HCT116 (cell line): ENCODE measurements at regions not wholly inside any gene's neighbourhood (a gene's known extent, or its start where the extent isn't known, plus 50 kb on each side); places are given as distances from the start of the nearest gene placed in this dataset.

Experiments
- ATAC-seq: fragments of 200-7000 bp; cut with Tn5 transposase; 2 replicates; pipeline ENCODE4 v1.9.1; 2020; ENCODE audit warnings: mild to moderate bottlenecking, moderate library complexity
- BruUV-seq: library from RNA; stranded (reverse); fragments of 400-500 nt; replicated peaks from 2 replicates; lab custom pipeline; 2021; lab: Mats Ljungman, UMichigan
- CTCF ChIA-PET: fragments of 300-600 bp; sonication (Branson Sonifier 250); formaldehyde crosslinking; loops from one replicate; lab custom pipeline; 2021; ENCODE audit warnings: antibody characterized with exemption; lab: Charles Lee
- POLR2A ChIA-PET: fragments of 300-600, 350-600 bp; sonication (Branson Sonifier 250); formaldehyde crosslinking; loops from one replicate; lab custom pipeline; 2021; ENCODE audit warnings: antibody characterized with exemption; lab: Charles Lee
- RAD21 ChIA-PET, 2 experiments: fragments of 300-600 bp; sonication (Branson Sonifier 250); formaldehyde crosslinking; loops; one replicate each; lab custom pipeline; 2023; ENCODE audit warnings: low total read pairs in 2 of 2; ENCODE audit not compliant: uncharacterized antibody in 2 of 2, unreplicated experiment in 2 of 2, low non-redundant PET in 1 of 2; lab: Charles Lee
- DNase-seq: peaks from one replicate; pipeline ENCODE4 v3.0.0-alpha.2; 2010; ENCODE audit warnings: low read depth, low spot score
- H2AFZ ChIP-seq: fragments of 200-600 bp; shearing (Covaris generic), sonication (generic); 2 replicates; pipeline ENCODE4 v1.6.1; 2017; ENCODE audit warnings: low read depth, mixed run types, mixed read lengths, antibody characterized with exemption, low read length; ENCODE audit not compliant: poor library complexity, severe bottlenecking
- H3K27ac ChIP-seq: 2 replicates; pipeline ENCODE4 v1.5.1; 2012; ENCODE audit warnings: low read depth, low read length
- H3K27me3 ChIP-seq: fragments of 200-600 bp; sonication (generic); 2 replicates; pipeline ENCODE4 v1.6.1; 2016; ENCODE audit warnings: mixed run types, low read length, mixed read lengths; ENCODE audit not compliant: insufficient read depth
- H3K36me3 ChIP-seq, 2 experiments: fragments of 200-500 bp in 1 of 2; fragments of 200-600 bp in 1 of 2; sonication (Bioruptor generic) in 1 of 2; sonication (generic) in 1 of 2; 2 replicates each; pipeline versions ENCODE4 v1.5.1 to v1.6.1; 2014 to 2016; ENCODE audit warnings: low read length in 2 of 2, inconsistent platforms in 1 of 2, mixed read lengths in 1 of 2, mixed run types in 1 of 2; ENCODE audit not compliant: insufficient read depth in 2 of 2, control insufficient read depth in 1 of 2
- H3K4me1 ChIP-seq, 2 experiments: fragments of 200-600 bp in 1 of 2; sonication (generic) in 1 of 2; 2 replicates each; pipeline versions ENCODE4 v1.5.1 to v1.6.1; 2012 to 2017; ENCODE audit warnings: low read length in 2 of 2, inconsistent platforms in 1 of 2, mild to moderate bottlenecking in 1 of 2, mixed read lengths in 1 of 2, mixed run types in 1 of 2, moderate library complexity in 1 of 2; ENCODE audit not compliant: insufficient read depth in 2 of 2, control insufficient read depth in 1 of 2
- H3K4me2 ChIP-seq: fragments of 200-600 bp; sonication (generic); 2 replicates; pipeline ENCODE4 v1.6.1; 2017; ENCODE audit warnings: mixed run types, low read length, mixed read lengths
- H3K4me3 ChIP-seq, 2 experiments: fragments of 200-600 bp in 1 of 2; sonication (generic) in 1 of 2; replicated peaks in 1 of 2; 2 replicates each; pipeline ENCODE4 v1.5.1; 2011 to 2016; ENCODE audit warnings: low read length in 2 of 2, control low read depth in 1 of 2, low read depth in 1 of 2, mild to moderate bottlenecking in 1 of 2, mixed read lengths in 1 of 2, mixed run types in 1 of 2
- H3K79me2 ChIP-seq: fragments of 200-600 bp; sonication (generic); 2 replicates; pipeline ENCODE4 v1.6.1; 2017; ENCODE audit warnings: mild to moderate bottlenecking, mixed run types, low read length, moderate library complexity, mixed read lengths; ENCODE audit not compliant: insufficient read depth
- H3K9ac ChIP-seq: fragments of 200-600 bp; sonication (generic); 2 replicates; pipeline ENCODE4 v1.6.1; 2016; ENCODE audit warnings: low read length, mixed read lengths
- H3K9me2 ChIP-seq: fragments of 200-600 bp; sonication (generic), shearing (Covaris generic); 2 replicates; pipeline ENCODE4 v1.6.1; 2017; ENCODE audit warnings: mixed run types, mild to moderate bottlenecking, moderate library complexity; ENCODE audit not compliant: insufficient read depth
- H3K9me3 ChIP-seq, 2 experiments: fragments of 200-500 bp in 1 of 2; fragments of 200-600 bp in 1 of 2; sonication (Bioruptor generic) in 1 of 2; sonication (generic) in 1 of 2; 2 replicates each; pipeline ENCODE4 v1.6.1; 2014 to 2017; ENCODE audit warnings: low read length in 2 of 2, mixed read lengths in 2 of 2, inconsistent platforms in 1 of 2, low read depth in 1 of 2, mild to moderate bottlenecking in 1 of 2, mixed run types in 1 of 2, moderate library complexity in 1 of 2; ENCODE audit not compliant: control insufficient read depth in 1 of 2, insufficient read depth in 1 of 2
- H4K20me1 ChIP-seq: fragments of 200-600 bp; sonication (generic), shearing (Covaris generic); 2 replicates; pipeline ENCODE4 v1.6.1; 2017; ENCODE audit warnings: mixed run types, mild to moderate bottlenecking, moderate library complexity; ENCODE audit not compliant: insufficient read depth
- CBX3 ChIP-seq: IDR thresholded peaks from 2 replicates; pipeline ENCODE4 v1.6.1; 2012; ENCODE audit warnings: low read depth
- CEBPB ChIP-seq: IDR thresholded peaks from 2 replicates; pipeline ENCODE4 v1.6.1; 2012; ENCODE audit warnings: low read depth
- EGR1 ChIP-seq: IDR thresholded peaks from 2 replicates; pipeline ENCODE4 v1.6.1; 2012; ENCODE audit warnings: low read depth
- EZH2phosphoT487 ChIP-seq: fragments of 200-600 bp; IDR thresholded peaks from 2 replicates; pipeline ENCODE4 v1.6.1; 2018; ENCODE audit warnings: antibody characterized with exemption, borderline replicate concordance
- FOSL1 ChIP-seq: IDR thresholded peaks from 2 replicates; pipeline ENCODE4 v1.6.1; 2012; ENCODE audit warnings: low read depth
- JUND ChIP-seq: IDR thresholded peaks from 2 replicates; pipeline ENCODE4 v1.6.1; 2012
- POLR2A ChIP-seq: IDR thresholded peaks from 2 replicates; pipeline ENCODE4 v1.7.0; 2011; ENCODE audit warnings: borderline replicate concordance; ENCODE audit not compliant: insufficient read depth, insufficient read length; ENCODE audit errors: extremely low read depth
- POLR2AphosphoS5 ChIP-seq: IDR thresholded peaks from 2 replicates; pipeline ENCODE4 v1.6.1; 2011; ENCODE audit warnings: mild to moderate bottlenecking, low read depth, low read length, moderate library complexity
- RAD21 ChIP-seq: IDR thresholded peaks from 2 replicates; pipeline ENCODE4 v1.6.1; 2012; ENCODE audit warnings: low read depth, mild to moderate bottlenecking
- SIN3A ChIP-seq: IDR thresholded peaks from 2 replicates; pipeline ENCODE4 v1.6.1; 2012; ENCODE audit warnings: low read depth
- SP1 ChIP-seq: IDR thresholded peaks from 2 replicates; pipeline ENCODE4 v1.6.1; 2012; ENCODE audit warnings: low read depth
- YY1 ChIP-seq: IDR thresholded peaks from 2 replicates; pipeline ENCODE4 v1.6.1; 2011; ENCODE audit warnings: low read length, low read depth, moderate library complexity, mild to moderate bottlenecking; ENCODE audit not compliant: insufficient replicate concordance; ENCODE audit errors: extremely low read depth
- ZFX ChIP-seq: fragments of 450-650 bp; IDR thresholded peaks from 2 replicates; pipeline ENCODE4 v1.6.1; 2017
- ZNF274 ChIP-seq: fragments of 200-500 bp; sonication (Bioruptor generic); IDR thresholded peaks from 2 replicates; pipeline ENCODE4 v1.6.1; 2014; ENCODE audit warnings: mild to moderate bottlenecking, low read depth, low read length, inconsistent platforms
- intact Hi-C: fragments of 100-400 bp; cut with micrococcal nuclease; formaldehyde crosslinking; loops from 2 replicates; pipeline ENCODE4 v1.10.0; 2022
- TF ChIP-seq, protein P1 (sequence below), 3 experiments: fragments of 200-600 bp in 1 of 3; sonication (generic) in 1 of 3; IDR thresholded peaks in 2 of 3; conservative IDR thresholded peaks in 1 of 3; 2 replicates each; pipeline ENCODE4 v1.5.1; 2012 to 2017; ENCODE audit warnings: low read depth in 2 of 3, low read length in 2 of 3, antibody characterized with exemption in 1 of 3, borderline replicate concordance in 1 of 3, control low read depth in 1 of 3, mild to moderate bottlenecking in 1 of 3, mixed read lengths in 1 of 3, mixed run types in 1 of 3, moderate library complexity in 1 of 3; ENCODE audit not compliant: insufficient read depth in 1 of 3
- TF ChIP-seq, protein P2 (sequence below): IDR thresholded peaks from 2 replicates; pipeline ENCODE4 v1.6.1; 2011; ENCODE audit warnings: mild to moderate bottlenecking, low read length, moderate library complexity; ENCODE audit not compliant: insufficient replicate concordance; ENCODE audit errors: extremely low read depth
- TF ChIP-seq, protein P3 (sequence below): IDR thresholded peaks from 2 replicates; pipeline ENCODE4 v1.6.1; 2012; ENCODE audit warnings: low read depth
- TF ChIP-seq, protein P4 (sequence below): IDR thresholded peaks from 2 replicates; pipeline ENCODE4 v1.6.1; 2012
- TF ChIP-seq, protein P5 (sequence below): IDR thresholded peaks from 2 replicates; pipeline ENCODE4 v1.6.1; 2012

DNA sequence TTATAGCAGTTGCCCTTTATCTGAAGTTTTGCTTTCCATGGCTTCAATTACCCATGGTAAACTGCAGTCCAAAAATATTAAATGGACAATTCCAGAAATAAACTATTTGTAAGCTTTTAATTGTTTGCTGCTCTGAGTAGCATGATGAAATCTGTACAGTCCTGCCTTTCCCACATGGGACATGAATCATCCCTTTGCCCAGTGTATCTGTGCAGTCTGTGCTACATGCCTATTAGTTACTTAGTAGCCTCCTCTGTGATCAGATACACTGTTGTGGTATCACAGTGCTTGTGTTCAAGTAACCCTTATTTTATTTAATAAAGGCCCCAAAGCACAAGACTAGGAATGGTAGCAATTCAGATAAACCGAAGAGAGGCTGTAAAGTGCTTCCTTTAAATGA, 810.6 kb upstream of the PIK3C3 start:
- peaks cover 14 to 31% of the 10 kb centered on the region in 2 experiments; a peak in 2 of 4 replicates for H3K9me3 ChIP-seq
- no peak overlapping the region for H3K9ac ChIP-seq
- ChIA-PET RAD21 (no interaction called here), CTCF (no interaction called here), POLR2A (no interaction called here)
- TF ChIP-seq POLR2AphosphoS5 (no peak), SIN3A (no peak), RAD21 (no peak), CEBPB (no peak), JUND (no peak), CBX3 (no peak), ZNF274 (no peak), FOSL1 (no peak), EZH2phosphoT487 (no peak), ZFX (no peak), SP1 (no peak), EGR1 (no peak), YY1 (no peak), POLR2A (no peak)
- TF ChIP-seq, protein P1, sequence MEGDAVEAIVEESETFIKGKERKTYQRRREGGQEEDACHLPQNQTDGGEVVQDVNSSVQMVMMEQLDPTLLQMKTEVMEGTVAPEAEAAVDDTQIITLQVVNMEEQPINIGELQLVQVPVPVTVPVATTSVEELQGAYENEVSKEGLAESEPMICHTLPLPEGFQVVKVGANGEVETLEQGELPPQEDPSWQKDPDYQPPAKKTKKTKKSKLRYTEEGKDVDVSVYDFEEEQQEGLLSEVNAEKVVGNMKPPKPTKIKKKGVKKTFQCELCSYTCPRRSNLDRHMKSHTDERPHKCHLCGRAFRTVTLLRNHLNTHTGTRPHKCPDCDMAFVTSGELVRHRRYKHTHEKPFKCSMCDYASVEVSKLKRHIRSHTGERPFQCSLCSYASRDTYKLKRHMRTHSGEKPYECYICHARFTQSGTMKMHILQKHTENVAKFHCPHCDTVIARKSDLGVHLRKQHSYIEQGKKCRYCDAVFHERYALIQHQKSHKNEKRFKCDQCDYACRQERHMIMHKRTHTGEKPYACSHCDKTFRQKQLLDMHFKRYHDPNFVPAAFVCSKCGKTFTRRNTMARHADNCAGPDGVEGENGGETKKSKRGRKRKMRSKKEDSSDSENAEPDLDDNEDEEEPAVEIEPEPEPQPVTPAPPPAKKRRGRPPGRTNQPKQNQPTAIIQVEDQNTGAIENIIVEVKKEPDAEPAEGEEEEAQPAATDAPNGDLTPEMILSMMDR (IDR thresholded peaks at IDR 0.05 in 2 of 3, conservative IDR thresholded peaks at IDR 0.05 in 1 of 3; ENCODE audit: borderline replicate concordance in 1 of 3, insufficient read depth in 1 of 3, low read depth in 2 of 3, low read length in 2 of 3) = no peak
- TF ChIP-seq, protein P2, sequence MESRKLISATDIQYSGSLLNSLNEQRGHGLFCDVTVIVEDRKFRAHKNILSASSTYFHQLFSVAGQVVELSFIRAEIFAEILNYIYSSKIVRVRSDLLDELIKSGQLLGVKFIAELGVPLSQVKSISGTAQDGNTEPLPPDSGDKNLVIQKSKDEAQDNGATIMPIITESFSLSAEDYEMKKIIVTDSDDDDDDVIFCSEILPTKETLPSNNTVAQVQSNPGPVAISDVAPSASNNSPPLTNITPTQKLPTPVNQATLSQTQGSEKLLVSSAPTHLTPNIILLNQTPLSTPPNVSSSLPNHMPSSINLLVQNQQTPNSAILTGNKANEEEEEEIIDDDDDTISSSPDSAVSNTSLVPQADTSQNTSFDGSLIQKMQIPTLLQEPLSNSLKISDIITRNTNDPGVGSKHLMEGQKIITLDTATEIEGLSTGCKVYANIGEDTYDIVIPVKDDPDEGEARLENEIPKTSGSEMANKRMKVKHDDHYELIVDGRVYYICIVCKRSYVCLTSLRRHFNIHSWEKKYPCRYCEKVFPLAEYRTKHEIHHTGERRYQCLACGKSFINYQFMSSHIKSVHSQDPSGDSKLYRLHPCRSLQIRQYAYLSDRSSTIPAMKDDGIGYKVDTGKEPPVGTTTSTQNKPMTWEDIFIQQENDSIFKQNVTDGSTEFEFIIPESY = no peak
- TF ChIP-seq, protein P3, sequence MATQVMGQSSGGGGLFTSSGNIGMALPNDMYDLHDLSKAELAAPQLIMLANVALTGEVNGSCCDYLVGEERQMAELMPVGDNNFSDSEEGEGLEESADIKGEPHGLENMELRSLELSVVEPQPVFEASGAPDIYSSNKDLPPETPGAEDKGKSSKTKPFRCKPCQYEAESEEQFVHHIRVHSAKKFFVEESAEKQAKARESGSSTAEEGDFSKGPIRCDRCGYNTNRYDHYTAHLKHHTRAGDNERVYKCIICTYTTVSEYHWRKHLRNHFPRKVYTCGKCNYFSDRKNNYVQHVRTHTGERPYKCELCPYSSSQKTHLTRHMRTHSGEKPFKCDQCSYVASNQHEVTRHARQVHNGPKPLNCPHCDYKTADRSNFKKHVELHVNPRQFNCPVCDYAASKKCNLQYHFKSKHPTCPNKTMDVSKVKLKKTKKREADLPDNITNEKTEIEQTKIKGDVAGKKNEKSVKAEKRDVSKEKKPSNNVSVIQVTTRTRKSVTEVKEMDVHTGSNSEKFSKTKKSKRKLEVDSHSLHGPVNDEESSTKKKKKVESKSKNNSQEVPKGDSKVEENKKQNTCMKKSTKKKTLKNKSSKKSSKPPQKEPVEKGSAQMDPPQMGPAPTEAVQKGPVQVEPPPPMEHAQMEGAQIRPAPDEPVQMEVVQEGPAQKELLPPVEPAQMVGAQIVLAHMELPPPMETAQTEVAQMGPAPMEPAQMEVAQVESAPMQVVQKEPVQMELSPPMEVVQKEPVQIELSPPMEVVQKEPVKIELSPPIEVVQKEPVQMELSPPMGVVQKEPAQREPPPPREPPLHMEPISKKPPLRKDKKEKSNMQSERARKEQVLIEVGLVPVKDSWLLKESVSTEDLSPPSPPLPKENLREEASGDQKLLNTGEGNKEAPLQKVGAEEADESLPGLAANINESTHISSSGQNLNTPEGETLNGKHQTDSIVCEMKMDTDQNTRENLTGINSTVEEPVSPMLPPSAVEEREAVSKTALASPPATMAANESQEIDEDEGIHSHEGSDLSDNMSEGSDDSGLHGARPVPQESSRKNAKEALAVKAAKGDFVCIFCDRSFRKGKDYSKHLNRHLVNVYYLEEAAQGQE = no peak
- TF ChIP-seq, protein P4, sequence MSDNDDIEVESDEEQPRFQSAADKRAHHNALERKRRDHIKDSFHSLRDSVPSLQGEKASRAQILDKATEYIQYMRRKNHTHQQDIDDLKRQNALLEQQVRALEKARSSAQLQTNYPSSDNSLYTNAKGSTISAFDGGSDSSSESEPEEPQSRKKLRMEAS = no peak
- TF ChIP-seq, protein P5, sequence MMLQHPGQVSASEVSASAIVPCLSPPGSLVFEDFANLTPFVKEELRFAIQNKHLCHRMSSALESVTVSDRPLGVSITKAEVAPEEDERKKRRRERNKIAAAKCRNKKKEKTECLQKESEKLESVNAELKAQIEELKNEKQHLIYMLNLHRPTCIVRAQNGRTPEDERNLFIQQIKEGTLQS = no peak
- intact Hi-C loops = no loop called here
- H3K36me3 ChIP-seq = no peaks in the 10 kb centered on the region; a peak in 1 of 4 replicates
- no peaks in the 10 kb centered on the region for H3K27me3 ChIP-seq
- no peak overlapping the region for H2AFZ ChIP-seq
- H3K4me3 ChIP-seq = no peak overlapping the region
- BruUV-seq = no TSS peak
- ATAC-seq (no peak), DNase-seq (no peak)
- no peaks in the 10 kb centered on the region for H4K20me1 ChIP-seq
- H3K4me1 ChIP-seq = no peaks in the 10 kb centered on the region
- H3K27ac ChIP-seq = no peak overlapping the region
- no peak overlapping the region for H3K4me2 ChIP-seq
- no peaks in the 10 kb centered on the region for H3K79me2 ChIP-seq
- no peaks in the 10 kb centered on the region for H3K9me2 ChIP-seq
